ENCODE measurements at regions not wholly inside any gene's neighbourhood (a gene's known extent, or its start where the extent isn't known, plus 50 kb on each side); places are given as distances from the start of the nearest gene placed in this dataset.

DNA sequence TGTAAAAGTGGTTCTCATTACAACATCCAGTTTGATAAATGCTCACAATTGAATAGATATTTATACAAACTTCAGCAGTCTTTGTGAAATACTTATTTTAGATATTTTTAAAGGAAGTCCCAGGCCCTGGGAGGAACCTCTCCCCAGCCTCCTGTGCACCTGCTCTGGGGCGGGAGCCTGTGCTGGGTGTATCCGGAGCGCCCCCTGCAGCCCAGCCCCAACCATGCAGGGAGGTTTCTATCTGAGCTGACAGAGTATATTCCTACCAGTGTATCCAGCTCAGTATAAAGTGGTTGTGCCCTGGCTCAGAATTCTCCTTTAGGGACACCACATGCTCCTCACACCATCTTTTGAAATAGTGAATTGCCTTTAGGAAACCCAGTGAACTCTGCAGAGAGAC is 851.8 kb downstream of the TMEM121 start:
- ATAC-seq = no peak
- Mint-ChIP-seq H3K27ac (no peak overlapping the region), H3K9me3 (peaks cover 99% of the 10 kb centered on the region), H3K36me3 (ENCODE audit: low read depth) (peaks cover 39% of the 10 kb centered on the region), H3K4me3 (no peak overlapping the region), H3K4me1 (no peaks in the 10 kb centered on the region), H3K27me3 (ENCODE audit: insufficient read depth, low read depth, poor library complexity) (peaks cover 4% of the 10 kb centered on the region)
- no peak for DNase-seq (ENCODE audit: low spot score)
- Histone ChIP-seq H3K27me3 (ENCODE audit: insufficient read depth) (no peaks in the 10 kb centered on the region), H3K36me3 (ENCODE audit: insufficient read depth) (peaks cover 9% of the 10 kb centered on the region; the same call in 1 of the 2 replicates), H3K4me3 (no peak overlapping the region), H3K4me2 (no peak overlapping the region), H2AFZ (no peak overlapping the region), H3K4me1 (ENCODE audit: insufficient read depth) (no peaks in the 10 kb centered on the region), H3F3A (replicated peaks; ENCODE audit: low read depth) (no peaks in the 10 kb centered on the region), H3K79me2 (replicated peaks; ENCODE audit: insufficient read depth) (no peaks in the 10 kb centered on the region), H3K27ac (ENCODE audit: low read depth) (no peak overlapping the region), H4K20me1 (replicated peaks; ENCODE audit: insufficient read depth) (no peaks in the 10 kb centered on the region), H3K9me2 (ENCODE audit: insufficient read depth) (no peaks in the 10 kb centered on the region)
- TF ChIP-seq, protein P1, sequence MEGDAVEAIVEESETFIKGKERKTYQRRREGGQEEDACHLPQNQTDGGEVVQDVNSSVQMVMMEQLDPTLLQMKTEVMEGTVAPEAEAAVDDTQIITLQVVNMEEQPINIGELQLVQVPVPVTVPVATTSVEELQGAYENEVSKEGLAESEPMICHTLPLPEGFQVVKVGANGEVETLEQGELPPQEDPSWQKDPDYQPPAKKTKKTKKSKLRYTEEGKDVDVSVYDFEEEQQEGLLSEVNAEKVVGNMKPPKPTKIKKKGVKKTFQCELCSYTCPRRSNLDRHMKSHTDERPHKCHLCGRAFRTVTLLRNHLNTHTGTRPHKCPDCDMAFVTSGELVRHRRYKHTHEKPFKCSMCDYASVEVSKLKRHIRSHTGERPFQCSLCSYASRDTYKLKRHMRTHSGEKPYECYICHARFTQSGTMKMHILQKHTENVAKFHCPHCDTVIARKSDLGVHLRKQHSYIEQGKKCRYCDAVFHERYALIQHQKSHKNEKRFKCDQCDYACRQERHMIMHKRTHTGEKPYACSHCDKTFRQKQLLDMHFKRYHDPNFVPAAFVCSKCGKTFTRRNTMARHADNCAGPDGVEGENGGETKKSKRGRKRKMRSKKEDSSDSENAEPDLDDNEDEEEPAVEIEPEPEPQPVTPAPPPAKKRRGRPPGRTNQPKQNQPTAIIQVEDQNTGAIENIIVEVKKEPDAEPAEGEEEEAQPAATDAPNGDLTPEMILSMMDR (conservative IDR thresholded peaks at IDR 0.05; ENCODE audit: low read depth in 2 of 2) = no peak
- TF ChIP-seq STAT1 (IDR thresholded peaks at IDR 0.05; ENCODE audit: unreplicated experiment) (no peak), EZH2phosphoT487 (IDR thresholded peaks at IDR 0.05; ENCODE audit: unreplicated experiment) (no peak), ZNF114 (CRISPR knock-in tag; IDR thresholded peaks at IDR 0.05) (no peak), ZNF331 (CRISPR knock-in tag; IDR thresholded peaks at IDR 0.05; ENCODE audit: low read depth) (no peak), CREB1 (CRISPR knock-in tag; IDR thresholded peaks at IDR 0.05; ENCODE audit: low read depth) (no peak), NANOG (IDR thresholded peaks at IDR 0.05; ENCODE audit: borderline replicate concordance) (no peak), POLR2AphosphoS5 (IDR thresholded peaks at IDR 0.05; ENCODE audit: low read depth) (no peak), JUNB (IDR thresholded peaks at IDR 0.05; ENCODE audit: unreplicated experiment) (no peak), EZH2 (IDR thresholded peaks at IDR 0.05; ENCODE audit: low read depth, unreplicated experiment) (no peak)
- TF ChIP-seq, protein P2, sequence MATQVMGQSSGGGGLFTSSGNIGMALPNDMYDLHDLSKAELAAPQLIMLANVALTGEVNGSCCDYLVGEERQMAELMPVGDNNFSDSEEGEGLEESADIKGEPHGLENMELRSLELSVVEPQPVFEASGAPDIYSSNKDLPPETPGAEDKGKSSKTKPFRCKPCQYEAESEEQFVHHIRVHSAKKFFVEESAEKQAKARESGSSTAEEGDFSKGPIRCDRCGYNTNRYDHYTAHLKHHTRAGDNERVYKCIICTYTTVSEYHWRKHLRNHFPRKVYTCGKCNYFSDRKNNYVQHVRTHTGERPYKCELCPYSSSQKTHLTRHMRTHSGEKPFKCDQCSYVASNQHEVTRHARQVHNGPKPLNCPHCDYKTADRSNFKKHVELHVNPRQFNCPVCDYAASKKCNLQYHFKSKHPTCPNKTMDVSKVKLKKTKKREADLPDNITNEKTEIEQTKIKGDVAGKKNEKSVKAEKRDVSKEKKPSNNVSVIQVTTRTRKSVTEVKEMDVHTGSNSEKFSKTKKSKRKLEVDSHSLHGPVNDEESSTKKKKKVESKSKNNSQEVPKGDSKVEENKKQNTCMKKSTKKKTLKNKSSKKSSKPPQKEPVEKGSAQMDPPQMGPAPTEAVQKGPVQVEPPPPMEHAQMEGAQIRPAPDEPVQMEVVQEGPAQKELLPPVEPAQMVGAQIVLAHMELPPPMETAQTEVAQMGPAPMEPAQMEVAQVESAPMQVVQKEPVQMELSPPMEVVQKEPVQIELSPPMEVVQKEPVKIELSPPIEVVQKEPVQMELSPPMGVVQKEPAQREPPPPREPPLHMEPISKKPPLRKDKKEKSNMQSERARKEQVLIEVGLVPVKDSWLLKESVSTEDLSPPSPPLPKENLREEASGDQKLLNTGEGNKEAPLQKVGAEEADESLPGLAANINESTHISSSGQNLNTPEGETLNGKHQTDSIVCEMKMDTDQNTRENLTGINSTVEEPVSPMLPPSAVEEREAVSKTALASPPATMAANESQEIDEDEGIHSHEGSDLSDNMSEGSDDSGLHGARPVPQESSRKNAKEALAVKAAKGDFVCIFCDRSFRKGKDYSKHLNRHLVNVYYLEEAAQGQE (IDR thresholded peaks at IDR 0.05; ENCODE audit: unreplicated experiment) = no peak
- TF ChIP-seq, protein P3, sequence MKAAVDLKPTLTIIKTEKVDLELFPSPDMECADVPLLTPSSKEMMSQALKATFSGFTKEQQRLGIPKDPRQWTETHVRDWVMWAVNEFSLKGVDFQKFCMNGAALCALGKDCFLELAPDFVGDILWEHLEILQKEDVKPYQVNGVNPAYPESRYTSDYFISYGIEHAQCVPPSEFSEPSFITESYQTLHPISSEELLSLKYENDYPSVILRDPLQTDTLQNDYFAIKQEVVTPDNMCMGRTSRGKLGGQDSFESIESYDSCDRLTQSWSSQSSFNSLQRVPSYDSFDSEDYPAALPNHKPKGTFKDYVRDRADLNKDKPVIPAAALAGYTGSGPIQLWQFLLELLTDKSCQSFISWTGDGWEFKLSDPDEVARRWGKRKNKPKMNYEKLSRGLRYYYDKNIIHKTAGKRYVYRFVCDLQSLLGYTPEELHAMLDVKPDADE (IDR thresholded peaks at IDR 0.05) = no peak
- TF ChIP-seq, protein P4, sequence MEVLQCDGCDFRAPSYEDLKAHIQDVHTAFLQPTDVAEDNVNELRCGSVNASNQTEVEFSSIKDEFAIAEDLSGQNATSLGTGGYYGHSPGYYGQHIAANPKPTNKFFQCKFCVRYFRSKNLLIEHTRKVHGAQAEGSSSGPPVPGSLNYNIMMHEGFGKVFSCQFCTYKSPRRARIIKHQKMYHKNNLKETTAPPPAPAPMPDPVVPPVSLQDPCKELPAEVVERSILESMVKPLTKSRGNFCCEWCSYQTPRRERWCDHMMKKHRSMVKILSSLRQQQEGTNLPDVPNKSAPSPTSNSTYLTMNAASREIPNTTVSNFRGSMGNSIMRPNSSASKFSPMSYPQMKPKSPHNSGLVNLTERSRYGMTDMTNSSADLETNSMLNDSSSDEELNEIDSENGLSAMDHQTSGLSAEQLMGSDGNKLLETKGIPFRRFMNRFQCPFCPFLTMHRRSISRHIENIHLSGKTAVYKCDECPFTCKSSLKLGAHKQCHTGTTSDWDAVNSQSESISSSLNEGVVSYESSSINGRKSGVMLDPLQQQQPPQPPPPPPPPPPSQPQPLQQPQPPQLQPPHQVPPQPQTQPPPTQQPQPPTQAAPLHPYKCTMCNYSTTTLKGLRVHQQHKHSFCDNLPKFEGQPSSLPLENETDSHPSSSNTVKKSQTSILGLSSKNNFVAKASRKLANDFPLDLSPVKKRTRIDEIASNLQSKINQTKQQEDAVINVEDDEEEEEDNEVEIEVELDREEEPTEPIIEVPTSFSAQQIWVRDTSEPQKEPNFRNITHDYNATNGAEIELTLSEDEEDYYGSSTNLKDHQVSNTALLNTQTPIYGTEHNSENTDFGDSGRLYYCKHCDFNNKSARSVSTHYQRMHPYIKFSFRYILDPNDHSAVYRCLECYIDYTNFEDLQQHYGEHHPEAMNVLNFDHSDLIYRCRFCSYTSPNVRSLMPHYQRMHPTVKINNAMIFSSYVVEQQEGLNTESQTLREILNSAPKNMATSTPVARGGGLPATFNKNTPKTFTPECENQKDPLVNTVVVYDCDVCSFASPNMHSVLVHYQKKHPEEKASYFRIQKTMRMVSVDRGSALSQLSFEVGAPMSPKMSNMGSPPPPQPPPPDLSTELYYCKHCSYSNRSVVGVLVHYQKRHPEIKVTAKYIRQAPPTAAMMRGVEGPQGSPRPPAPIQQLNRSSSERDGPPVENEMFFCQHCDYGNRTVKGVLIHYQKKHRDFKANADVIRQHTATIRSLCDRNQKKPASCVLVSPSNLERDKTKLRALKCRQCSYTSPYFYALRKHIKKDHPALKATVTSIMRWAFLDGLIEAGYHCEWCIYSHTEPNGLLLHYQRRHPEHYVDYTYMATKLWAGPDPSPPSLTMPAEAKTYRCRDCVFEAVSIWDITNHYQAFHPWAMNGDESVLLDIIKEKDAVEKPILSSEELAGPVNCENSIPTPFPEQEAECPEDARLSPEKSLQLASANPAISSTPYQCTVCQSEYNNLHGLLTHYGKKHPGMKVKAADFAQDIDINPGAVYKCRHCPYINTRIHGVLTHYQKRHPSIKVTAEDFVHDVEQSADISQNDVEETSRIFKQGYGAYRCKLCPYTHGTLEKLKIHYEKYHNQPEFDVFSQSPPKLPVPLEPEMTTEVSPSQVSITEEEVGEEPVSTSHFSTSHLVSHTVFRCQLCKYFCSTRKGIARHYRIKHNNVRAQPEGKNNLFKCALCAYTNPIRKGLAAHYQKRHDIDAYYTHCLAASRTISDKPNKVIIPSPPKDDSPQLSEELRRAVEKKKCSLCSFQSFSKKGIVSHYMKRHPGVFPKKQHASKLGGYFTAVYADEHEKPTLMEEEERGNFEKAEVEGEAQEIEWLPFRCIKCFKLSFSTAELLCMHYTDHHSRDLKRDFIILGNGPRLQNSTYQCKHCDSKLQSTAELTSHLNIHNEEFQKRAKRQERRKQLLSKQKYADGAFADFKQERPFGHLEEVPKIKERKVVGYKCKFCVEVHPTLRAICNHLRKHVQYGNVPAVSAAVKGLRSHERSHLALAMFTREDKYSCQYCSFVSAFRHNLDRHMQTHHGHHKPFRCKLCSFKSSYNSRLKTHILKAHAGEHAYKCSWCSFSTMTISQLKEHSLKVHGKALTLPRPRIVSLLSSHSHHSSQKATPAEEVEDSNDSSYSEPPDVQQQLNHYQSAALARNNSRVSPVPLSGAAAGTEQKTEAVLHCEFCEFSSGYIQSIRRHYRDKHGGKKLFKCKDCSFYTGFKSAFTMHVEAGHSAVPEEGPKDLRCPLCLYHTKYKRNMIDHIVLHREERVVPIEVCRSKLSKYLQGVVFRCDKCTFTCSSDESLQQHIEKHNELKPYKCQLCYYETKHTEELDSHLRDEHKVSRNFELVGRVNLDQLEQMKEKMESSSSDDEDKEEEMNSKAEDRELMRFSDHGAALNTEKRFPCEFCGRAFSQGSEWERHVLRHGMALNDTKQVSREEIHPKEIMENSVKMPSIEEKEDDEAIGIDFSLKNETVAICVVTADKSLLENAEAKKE (CRISPR knock-in tag; IDR thresholded peaks at IDR 0.05) = no peak
